Upper lobe of left lung (tissue), 4 donors: ENCODE measurements at regions not wholly inside any gene's neighbourhood (a gene's known extent, or its start where the extent isn't known, plus 50 kb on each side); places are given as distances from the start of the nearest gene placed in this dataset.

Experiments used
- CTCF ChIP-seq, 6 experiments: fragments of 450-650 bp in 4 of 6; fragments of 200-600 bp in 2 of 6; sonication (generic) in 2 of 6; IDR thresholded peaks; one replicate each; pipeline ENCODE4 v1.5.1; 2016 to 2019; ENCODE audit warnings: antibody characterized with exemption in 6 of 6
- EP300 ChIP-seq, 4 donors: sonication (generic); formaldehyde crosslinking; IDR thresholded peaks; one replicate each; pipeline ENCODE4 v1.5.1; 2017; ENCODE audit warnings: antibody characterized with exemption in 4 of 4, control low read depth in 2 of 4
- POLR2A ChIP-seq, 4 donors: fragments of 450-650 bp; IDR thresholded peaks; one replicate each; pipeline ENCODE4 v1.5.1; 2016 to 2017; ENCODE audit warnings: antibody characterized with exemption in 4 of 4, mild to moderate bottlenecking in 2 of 4
- POLR2AphosphoS5 ChIP-seq, 2 donors: sonication (generic); formaldehyde crosslinking; IDR thresholded peaks; one replicate each; pipeline ENCODE4 v1.5.1; 2017; ENCODE audit warnings: antibody characterized with exemption in 2 of 2

DNA sequence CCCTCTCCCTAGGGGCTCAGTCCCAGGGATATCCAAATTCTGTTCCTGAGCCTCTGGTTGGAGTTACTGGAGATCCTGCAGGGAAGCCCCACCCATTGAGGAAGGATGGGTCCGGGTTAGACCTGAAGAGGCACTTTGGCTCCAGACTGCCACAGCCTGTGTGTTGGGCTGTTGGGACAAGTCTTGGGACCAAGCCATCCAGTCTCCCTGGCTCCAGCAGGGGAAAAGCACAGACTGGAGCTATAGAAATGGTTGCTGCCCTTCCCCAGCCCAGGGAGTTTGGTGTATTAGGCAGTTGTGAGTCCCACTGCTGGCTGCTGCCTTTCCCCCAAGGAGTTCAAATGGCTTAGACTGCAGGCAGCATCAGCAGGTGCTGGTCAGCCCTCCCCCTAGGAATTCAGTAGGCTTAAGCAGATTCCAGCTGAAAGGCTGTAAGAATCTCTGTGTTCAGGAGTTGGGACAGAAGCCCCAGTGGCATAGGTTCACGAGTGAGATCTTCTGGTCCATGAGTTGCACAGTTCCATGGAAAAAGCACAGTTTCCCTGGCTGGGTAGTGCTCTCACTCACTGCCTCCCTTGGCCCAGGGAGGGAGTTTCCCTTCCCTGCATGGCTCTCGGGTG, 344.0 kb upstream of the EPHA5 start:
- TF ChIP-seq POLR2AphosphoS5 (IDR thresholded peaks at IDR 0.05) (no peak), POLR2A (IDR thresholded peaks at IDR 0.05) (no peak), CTCF (IDR thresholded peaks at IDR 0.05) (no peak), EP300 (IDR thresholded peaks at IDR 0.05) (no peak)
